ENCODE measurements at regions not wholly inside any gene's neighbourhood (a gene's known extent, or its start where the extent isn't known, plus 50 kb on each side); places are given as distances from the start of the nearest gene placed in this dataset.

DNA sequence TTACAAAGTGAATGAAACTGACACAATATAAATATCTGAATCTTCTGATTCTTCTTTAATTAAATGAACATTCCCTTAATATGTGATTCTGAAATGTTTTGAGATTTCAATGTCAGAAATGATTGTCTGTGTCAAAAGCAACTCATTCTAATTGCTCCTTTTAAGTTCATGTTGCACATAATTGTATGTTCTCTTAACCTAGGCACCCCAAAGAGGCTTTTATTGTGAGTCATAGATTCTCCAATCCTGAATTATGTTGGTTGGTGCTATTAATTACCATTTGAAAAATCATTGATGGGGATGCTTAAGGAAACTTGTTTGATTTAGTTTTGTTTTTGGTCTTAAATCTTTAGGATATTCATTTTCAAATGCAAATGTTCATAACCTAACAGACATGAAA is 829.7 kb upstream of the CITED2 start:
- TF ChIP-seq, protein P1, sequence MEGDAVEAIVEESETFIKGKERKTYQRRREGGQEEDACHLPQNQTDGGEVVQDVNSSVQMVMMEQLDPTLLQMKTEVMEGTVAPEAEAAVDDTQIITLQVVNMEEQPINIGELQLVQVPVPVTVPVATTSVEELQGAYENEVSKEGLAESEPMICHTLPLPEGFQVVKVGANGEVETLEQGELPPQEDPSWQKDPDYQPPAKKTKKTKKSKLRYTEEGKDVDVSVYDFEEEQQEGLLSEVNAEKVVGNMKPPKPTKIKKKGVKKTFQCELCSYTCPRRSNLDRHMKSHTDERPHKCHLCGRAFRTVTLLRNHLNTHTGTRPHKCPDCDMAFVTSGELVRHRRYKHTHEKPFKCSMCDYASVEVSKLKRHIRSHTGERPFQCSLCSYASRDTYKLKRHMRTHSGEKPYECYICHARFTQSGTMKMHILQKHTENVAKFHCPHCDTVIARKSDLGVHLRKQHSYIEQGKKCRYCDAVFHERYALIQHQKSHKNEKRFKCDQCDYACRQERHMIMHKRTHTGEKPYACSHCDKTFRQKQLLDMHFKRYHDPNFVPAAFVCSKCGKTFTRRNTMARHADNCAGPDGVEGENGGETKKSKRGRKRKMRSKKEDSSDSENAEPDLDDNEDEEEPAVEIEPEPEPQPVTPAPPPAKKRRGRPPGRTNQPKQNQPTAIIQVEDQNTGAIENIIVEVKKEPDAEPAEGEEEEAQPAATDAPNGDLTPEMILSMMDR (IDR thresholded peaks at IDR 0.05): no peak
- TF ChIP-seq ZFX (IDR thresholded peaks at IDR 0.05; ENCODE audit: borderline replicate concordance): no peak
